ENCODE measurements at regions not wholly inside any gene's neighbourhood (a gene's known extent, or its start where the extent isn't known, plus 50 kb on each side); places are given as distances from the start of the nearest gene placed in this dataset.

DNA sequence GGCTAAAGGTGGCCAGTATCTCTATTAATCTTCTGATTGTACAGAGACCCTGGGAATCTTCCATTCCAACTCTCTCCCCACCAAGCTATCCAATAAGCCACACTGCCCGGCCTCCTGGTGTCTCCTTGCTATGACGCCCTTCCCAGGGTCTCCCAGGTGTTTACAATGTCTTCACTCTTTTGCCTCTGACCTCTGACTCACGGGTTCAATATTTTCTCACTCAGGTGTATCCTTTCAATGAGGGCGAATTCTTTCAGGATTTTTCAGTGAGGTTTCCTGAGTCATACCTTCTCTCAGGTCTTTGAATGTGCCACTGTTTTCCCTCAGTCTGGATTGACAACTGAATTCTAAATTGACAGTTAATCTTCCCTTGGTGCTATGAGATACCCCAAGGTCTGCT, 53.7 kb upstream of the IRX4 start:
- no peak for DNase-seq (ENCODE audit: low read depth)

DNA sequence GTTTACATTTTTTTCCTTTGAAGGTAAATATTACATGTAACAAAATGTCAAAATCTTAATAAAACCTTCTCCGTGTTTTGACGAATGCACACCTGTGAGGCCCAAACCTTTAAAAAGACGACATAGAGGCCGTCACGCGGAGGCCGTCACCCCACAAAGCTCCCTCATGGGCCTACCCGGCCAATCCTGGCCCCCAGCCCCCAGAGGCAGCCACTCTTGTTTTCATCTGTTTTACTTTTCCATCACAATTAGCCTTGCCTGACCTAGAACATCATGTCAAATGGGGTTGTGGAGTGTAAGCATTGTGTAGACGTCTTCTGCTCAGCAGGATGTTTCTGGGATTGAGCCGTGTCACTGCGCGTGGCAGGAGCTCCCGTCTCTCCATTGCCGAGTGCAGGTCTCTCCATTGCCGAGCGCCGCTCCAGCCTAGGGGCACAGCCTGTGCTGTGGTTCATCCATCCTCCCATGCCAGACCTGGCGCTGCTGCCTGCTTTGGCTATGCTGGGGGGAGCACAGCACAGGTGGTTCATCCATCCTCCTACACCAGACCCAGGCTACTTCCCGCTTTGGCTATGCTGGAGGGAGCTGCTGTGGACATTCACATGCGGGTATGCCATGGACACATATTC, 52.2 kb upstream of the IRX4 start:
- no peak for DNase-seq (ENCODE audit: low read depth)

DNA sequence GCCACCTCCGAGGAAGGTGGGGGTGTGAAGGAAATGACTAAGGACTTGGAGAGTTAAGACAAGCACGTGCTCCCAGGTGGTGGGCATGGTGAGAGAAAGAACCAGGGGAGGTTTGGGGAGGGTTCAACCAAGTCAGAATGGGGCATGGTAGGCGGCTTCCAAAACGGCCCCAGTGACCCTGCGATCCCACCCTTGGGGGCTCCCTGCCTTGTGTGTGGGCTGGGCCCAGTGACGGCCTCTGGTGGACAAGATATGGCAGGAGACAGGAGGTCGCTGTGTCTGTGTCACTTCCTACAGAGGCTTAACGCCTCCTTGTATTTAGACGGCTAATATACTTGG, 51.3 kb upstream of the IRX4 start:
- no peak for DNase-seq (ENCODE audit: low read depth)

DNA sequence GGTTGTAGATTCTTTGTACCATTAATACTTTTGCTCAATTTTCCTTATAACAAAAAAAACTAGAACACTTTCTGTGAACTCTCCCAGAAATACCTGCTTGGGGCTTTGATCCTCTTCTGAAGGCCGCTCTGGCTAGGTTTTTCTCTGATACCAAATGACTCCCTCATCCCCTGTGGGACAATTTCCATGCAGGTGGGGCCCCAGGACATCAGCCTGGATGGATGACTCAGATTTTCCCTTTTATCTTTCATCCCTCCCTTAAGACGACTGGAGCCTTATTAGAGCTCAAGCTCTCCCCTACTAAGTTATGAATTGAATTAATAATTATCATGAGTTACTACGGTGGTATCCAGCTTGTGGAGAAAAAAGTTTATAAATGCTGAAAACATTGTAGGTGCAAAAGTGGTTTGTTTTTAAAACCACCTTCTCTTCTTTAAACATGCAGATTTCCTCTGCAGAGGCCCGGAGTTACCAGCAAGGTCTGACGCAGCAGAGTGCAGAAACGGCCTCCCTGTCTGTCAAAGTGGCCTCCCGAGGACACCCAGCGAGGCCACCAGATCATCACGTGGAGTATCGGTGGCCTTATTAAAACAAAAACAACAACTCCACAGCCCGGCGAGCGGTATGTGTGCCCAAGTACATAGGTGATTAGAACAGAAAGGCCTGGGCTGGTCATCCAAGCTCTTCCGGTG, 50.8 kb upstream of the IRX4 start:
- no peak for DNase-seq (ENCODE audit: low read depth)
